NCI-H526 (cell line): ENCODE measurements at regions not wholly inside any gene's neighbourhood (a gene's known extent, or its start where the extent isn't known, plus 50 kb on each side); places are given as distances from the start of the nearest gene placed in this dataset.

Experiments used
- DNase-seq, 2 experiments: peaks; one replicate each; lab custom pipeline; 2025; lab: John Stamatoyannopoulos, UW

GRCh38 chr2:164302786-164303185 is 318.5 kb downstream of the GRB14 start:
- DNase-seq: no peak

DNA sequence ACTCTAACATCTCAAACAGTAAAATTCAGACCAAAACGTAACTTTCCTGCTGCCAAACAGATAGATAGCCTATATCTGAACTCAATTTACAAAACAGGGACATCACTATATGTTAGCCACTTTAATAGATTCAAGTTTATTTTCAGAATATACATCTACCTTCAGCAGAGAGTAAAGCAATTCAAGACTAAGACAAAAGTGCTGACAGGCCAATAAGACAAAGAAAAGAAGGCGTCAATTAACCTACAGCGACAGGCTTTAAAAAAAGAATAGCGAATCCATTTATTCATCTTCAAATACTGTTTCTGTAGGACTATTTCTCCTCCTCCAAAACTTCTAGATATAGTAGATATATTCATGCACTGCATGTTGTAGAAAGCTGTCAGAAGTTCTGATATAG is 333.0 kb downstream of the GRB14 start:
- DNase-seq: no peak

- DNase-seq: no peak
Measured at GRCh38 chr2:164287056-164287455, 334.2 kb downstream of the GRB14 start.

- no peak for DNase-seq
Measured at GRCh38 chr2:164285576-164285975, 335.7 kb downstream of the GRB14 start.

DNA sequence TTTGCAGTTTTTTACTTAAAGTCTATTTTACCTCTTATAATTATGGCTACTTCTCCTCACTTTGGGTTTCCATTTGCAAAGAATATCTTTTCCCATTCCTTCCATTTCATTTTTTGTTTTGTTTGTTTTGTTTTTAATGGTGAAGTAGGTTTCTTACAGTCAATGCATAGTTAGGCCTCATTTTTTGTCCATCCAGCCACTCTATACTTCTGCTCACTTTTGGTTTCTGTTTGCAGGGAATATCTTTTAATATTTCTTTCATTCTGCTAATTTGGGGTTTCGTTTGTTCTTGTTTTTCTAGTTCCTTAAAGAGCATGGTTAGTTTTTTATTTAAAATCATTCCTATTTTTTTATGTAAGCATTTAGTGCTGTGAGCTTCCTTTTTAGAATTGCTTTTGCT is 339.4 kb downstream of the GRB14 start:
- no peak for DNase-seq

DNA sequence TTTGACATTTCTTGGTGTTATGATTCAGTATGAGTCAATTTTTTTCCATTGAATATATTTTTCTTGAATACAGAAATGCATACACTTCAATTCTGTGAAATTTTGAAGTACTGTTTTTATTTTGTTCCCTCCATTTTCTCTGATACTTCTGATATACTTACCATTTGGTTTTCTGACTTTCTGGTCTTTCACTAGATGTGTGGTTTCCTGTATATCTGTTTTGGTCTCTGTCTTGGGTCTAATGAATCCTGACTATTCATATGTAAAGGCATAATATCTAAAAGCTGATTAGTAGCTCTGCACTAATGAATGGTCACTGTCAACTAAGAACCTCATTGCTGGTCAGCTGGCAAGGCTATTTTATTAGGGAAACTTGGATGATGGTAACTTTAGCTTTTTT is 345.6 kb downstream of the GRB14 start:
- no peak for DNase-seq

GRCh38 chr2:164260506-164260905 is 360.8 kb downstream of the GRB14 start:
- DNase-seq: no peak

DNA sequence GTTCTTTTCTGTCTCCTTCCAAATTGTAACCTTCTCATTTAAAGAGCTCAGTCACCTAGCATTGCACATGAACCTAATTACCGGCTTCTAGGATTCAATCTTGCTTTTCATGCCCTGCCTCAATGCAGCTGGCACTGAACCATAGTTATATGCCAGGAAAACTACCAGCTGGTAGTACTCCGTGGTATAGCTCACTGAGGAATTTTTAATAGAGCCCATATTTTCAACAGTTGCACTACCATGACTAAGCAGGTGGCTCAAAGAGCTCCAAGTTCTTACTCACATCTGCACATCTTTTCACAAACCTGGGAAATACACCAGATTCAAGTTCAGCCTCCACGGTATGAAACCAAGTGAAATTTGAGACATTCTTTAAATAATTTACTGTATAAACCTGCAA is 363.5 kb downstream of the GRB14 start:
- DNase-seq: no peak

DNA sequence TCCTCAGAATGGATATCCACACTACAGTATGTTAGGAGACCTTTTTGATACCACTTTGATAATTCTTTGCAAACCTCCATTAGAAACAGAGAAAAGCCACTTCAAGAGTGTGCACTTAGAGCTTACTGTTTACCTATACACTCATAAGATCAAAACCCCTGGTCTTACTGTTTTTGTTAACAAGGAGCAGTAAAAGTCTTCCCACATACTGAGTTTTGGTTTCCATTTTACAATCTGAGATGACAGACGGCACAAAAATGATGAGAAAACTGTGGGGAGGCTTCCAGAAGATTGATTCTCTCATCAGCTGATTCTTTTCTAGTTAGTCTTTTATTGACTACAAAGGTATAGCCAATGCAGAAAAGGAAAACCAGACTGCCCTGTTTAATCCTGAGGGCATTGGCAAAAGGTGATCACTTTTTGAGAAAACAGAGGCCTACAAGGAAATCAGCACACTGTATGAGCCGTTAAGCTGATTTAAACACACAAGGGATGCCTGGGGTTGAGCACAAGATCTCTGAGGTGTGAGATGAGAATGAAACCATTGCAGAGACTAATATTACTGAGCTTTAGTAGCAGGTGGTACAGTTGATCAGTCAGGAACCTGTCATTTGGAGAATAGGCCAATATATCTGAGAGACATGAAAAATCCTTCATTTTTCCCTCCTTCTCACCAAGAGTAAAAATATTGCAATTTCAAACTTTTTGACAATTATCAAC is 368.6 kb downstream of the GRB14 start:
- no peak for DNase-seq

DNA sequence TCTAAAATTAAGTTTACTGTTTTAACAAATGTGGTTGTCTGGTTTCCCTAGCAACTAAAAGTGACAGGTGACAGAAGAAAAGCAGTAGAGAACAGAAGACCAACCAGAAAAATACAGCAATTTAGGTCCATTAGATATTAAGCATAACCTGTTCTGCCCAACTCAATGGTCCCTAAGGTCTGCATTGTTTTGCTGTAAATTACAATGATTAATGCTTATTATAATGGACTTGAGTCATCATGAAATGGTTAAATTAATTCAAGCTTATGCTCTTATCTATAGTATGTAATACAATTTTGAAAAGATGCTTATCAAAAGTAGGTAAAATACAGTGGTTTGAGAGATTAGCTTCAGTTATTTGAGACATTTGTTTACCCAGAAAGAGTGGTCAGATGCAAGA is 378.0 kb downstream of the GRB14 start:
- DNase-seq: no peak

DNA sequence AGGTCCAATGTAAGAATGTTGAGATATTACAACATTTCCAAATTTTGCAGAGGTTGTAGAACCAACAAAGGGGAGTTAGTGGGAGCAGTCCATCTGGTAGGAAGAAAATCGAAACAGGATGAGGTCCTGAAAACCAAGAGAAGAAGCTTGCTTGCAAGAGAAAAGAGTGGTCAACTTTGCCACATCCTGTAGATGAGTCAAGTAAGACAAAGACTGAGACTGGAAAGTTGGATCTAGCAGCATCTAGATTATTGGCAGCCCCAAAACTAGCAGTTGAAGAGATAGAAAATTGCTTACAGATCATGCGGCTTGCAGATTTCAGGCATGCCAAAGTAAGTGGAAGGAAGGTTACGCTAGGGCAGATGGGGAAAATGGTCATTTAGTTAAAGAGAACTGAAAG is 378.9 kb downstream of the GRB14 start:
- no peak for DNase-seq

DNA sequence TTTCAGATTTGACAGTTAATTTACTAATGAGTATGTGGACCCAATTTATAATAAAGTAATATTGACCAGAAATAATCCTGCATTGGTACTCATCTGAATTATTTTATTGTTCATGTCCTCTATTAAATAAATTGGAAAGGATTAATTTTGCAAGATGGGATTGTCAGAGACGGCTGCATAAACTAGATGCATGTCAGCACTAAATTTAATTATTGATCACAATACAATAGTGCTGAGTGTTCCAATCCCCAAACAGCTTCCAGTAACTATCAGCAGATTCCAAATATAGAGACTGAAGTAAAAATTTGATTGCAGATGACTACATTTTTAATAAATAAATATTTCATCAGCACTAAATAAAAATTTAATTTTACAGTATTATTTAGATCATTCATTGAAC is 387.2 kb downstream of the GRB14 start:
- no peak for DNase-seq

DNA sequence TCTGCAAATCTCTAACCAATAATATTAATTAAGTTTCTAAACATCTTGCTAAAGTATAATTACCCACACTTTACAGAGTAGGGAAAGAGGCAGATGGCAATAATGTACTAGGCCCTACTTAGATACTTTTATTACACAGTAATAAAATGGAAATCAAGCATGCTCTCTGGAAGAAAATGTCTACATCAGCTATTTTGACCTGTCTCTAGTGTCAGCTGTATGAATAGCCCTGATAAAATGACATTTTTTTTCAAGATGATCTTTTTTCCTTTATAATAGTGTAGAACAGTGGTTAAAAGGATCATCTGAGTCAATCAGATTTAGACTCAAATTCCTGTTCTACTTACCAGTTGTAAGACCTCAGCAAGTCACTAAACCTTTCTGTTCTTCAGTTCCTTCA is 397.3 kb downstream of the GRB14 start:
- DNase-seq: no peak

GRCh38 chr2:164221473-164221872 is 399.8 kb downstream of the GRB14 start:
- DNase-seq: no peak

GRCh38 chr2:164220265-164220664 is 401.0 kb downstream of the GRB14 start:
- no peak for DNase-seq

GRCh38 chr2:164213916-164214315 is 407.4 kb downstream of the GRB14 start:
- DNase-seq: no peak

DNA sequence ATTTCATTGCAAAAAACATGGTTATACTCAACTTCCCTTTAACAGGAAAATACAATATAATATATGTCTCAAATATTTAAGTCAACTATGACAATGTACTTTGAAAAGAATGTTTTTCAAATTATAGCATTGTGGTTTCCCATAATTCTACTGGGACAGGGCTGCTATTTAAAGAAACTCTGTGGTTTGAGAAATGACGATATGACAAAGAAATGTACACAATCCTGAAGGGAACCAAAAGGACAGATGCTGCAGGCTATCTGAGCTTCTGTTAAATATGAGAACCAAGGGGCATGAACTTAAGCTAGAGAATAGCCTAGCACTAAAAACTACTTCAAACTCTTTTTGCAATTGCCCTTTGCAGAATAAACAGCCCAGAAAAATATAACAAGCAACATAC is 415.9 kb downstream of the GRB14 start:
- no peak for DNase-seq

DNA sequence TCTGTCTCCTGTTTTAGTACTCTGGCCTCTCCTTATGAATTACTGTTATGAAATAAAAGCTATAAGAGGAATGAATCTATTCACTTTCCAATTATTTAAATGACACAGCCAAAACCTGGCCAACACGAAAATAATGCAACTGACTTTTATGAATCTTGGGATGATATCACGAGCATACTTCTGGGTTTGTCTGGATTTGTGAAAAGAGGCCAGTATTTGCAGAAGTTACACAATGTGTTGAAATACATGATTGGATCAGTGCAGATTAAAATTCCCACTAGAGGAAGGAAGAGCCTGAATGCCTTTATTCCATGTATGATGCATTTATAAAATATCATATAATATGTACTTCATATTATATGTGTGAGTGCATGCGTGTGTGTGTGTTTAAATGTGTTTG is 418.2 kb downstream of the GRB14 start:
- DNase-seq: no peak

DNA sequence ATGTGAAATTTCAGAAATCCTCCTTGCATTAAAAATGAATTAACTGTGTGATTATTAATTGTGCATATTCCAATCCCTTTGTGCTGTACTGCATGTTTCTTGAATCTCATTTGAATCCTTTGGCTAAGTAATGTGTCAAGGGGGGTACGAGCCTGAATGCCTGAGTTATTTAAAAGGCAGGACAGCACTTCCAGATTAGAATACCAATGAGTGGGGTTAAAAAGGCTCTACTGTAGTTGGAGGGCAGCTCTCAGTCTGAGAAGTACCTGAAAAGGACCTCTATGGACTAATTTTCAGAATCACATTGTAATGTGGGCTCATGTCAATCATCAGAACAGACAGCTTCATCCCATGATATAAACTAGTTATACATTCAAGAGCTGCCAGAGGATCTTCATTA is 423.0 kb downstream of the GRB14 start:
- no peak for DNase-seq

DNA sequence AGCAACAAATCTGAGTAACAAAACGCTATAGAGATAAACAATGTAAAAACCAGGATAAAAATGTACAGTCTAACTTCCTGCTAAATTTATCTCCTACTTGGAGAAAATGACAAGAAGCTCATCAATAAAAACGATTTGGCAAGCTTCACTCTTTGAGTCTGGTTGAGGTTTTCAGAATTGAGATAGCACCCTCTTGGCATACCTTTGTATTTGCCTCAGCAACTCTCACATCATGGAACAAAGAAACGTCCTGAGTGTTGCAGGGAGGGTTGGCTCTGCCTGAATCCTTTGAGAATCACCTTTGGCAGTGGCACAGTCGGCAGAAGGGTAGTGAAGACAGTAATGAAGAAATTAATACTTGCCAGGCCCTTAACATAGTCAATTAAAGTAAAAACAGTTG is 430.6 kb downstream of the GRB14 start:
- no peak for DNase-seq

DNA sequence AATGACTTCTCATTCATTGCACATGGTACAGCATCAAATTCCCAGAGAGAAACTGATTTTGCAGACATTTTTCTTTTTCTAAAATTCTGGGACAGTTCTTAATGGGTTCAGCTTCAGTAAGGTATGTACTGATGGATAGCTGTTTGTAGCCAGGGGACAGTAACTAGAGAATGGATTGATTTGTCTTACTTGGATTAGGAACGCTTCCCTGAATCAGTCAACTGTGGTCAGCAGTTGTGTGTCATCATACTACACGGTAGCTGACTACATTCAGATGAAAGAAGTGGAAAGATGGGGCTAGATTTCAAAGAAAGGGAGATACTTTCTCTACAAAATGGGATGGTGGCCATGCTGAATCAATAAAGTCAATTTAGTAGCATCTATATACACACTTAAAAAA is 431.4 kb downstream of the GRB14 start:
- DNase-seq: no peak

DNA sequence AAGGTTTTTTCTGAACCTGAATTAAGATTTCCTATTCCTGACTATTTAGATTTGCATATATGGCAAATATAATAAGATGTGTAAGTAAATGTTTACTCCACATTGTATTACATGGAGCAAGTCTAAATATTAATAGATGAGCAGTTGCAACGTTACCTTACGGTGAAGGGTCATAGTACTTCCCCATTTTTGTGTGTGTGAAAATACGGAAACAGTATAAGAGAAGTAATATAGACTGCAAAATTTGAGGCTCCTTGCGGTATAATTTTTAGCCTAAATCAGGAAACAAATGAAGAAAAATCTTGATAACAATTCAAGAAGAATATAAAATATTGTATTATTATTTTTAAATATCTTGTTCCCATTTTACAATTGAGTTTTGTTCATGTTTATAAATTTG is 434.2 kb downstream of the GRB14 start:
- DNase-seq: no peak

DNA sequence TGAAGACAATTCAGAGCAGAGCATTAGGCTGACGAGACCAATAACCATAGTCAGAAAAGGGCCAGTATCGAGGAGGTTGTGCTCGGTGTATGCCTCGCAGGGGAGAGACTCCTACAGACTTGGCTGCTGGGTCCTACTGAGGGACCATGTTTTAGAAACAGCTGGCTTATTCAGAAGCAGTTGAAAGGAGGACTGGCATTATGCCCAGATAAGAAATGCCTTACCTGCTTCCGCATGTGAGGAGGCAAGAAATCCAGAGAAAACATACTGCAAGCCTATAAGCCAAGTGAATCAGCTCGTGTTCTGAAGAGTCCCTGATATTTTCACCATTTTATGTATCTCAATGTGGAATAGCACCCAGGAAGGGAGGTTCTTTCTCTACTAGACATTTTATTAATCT is 434.7 kb downstream of the GRB14 start:
- DNase-seq: no peak

GRCh38 chr2:164182116-164182627 is 439.1 kb downstream of the GRB14 start:
- DNase-seq: no peak
